Suprapubic skin (tissue), 3 donors: ENCODE measurements at regions not wholly inside any gene's neighbourhood (a gene's known extent, or its start where the extent isn't known, plus 50 kb on each side); places are given as distances from the start of the nearest gene placed in this dataset.

Experiments used
- CTCF ChIP-seq, 2 donors: fragments of 200-600 bp in 1 of 2; fragments of 450-650 bp in 1 of 2; sonication (generic) in 1 of 2; IDR thresholded peaks; one replicate each; pipeline ENCODE4 v1.5.1; 2016 to 2019; ENCODE audit warnings: antibody characterized with exemption in 2 of 2, mild to moderate bottlenecking in 1 of 2, moderate library complexity in 1 of 2
- EP300 ChIP-seq: sonication (generic); formaldehyde crosslinking; IDR thresholded peaks from one replicate; pipeline ENCODE4 v1.6.1; 2017; ENCODE audit warnings: antibody characterized with exemption
- POLR2A ChIP-seq, 2 donors: fragments of 450-650 bp; IDR thresholded peaks; one replicate each; pipeline ENCODE4 v1.6.1; 2017; ENCODE audit warnings: antibody characterized with exemption in 2 of 2, mild to moderate bottlenecking in 2 of 2, moderate library complexity in 2 of 2

GRCh38 chr18:6559296-6559695 lies 144.6 kb upstream of the L3MBTL4 start:
- TF ChIP-seq CTCF (IDR thresholded peaks at IDR 0.05) (no peak), EP300 (no peak), POLR2A (IDR thresholded peaks at IDR 0.05) (no peak)
